ENCODE measurements at regions not wholly inside any gene's neighbourhood (a gene's known extent, or its start where the extent isn't known, plus 50 kb on each side); places are given as distances from the start of the nearest gene placed in this dataset.
"Not testable (repeated sequence)": the region's sequence is repeated elsewhere in the genome, so short reads cannot be mapped to it uniquely, and the experiment has no call there.

- TF ChIP-seq, protein P1, sequence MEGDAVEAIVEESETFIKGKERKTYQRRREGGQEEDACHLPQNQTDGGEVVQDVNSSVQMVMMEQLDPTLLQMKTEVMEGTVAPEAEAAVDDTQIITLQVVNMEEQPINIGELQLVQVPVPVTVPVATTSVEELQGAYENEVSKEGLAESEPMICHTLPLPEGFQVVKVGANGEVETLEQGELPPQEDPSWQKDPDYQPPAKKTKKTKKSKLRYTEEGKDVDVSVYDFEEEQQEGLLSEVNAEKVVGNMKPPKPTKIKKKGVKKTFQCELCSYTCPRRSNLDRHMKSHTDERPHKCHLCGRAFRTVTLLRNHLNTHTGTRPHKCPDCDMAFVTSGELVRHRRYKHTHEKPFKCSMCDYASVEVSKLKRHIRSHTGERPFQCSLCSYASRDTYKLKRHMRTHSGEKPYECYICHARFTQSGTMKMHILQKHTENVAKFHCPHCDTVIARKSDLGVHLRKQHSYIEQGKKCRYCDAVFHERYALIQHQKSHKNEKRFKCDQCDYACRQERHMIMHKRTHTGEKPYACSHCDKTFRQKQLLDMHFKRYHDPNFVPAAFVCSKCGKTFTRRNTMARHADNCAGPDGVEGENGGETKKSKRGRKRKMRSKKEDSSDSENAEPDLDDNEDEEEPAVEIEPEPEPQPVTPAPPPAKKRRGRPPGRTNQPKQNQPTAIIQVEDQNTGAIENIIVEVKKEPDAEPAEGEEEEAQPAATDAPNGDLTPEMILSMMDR (IDR thresholded peaks at IDR 0.05; ENCODE audit: low read length, missing control alignments) = peak; percentile 98
- no peak overlapping the region for H3K4me3 ChIP-seq (replicated peaks; ENCODE audit: low read depth, low read length)
- peak; percentile 89 for DNase-seq (ENCODE audit: low read depth)
Measured at GRCh38 chr18:57881818-57882413, 78.8 kb upstream of the ATP8B1 start.

GRCh38 chr18:57879924-57880323 is 76.8 kb upstream of the ATP8B1 start:
- not testable (repeated sequence) for H3K4me3 ChIP-seq (replicated peaks; ENCODE audit: low read depth, low read length); DNase-seq (ENCODE audit: low read depth)

DNA sequence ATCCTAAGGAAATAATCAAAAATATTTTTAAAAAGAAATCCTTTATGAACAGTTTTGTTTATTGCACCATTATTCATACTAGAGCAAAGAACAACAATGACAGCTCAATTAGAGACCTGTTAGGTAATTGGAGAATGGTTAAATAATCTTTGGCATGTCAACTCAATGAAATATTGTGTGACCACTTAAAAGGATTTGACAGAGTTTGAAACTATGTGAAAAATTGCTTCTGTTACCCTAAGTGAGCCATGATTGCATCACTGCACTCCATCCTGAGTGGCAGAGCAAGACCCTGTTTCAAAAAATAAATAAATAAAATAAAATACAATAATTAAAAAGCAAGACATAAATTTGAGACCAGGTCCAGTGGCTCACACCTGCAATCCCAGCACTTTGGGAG is 66.1 kb upstream of the ATP8B1 start:
- TF ChIP-seq, protein P1 (IDR thresholded peaks at IDR 0.05; ENCODE audit: low read length, missing control alignments) = no peak
- no peak for DNase-seq (ENCODE audit: low read depth)
- H3K4me3 ChIP-seq (replicated peaks; ENCODE audit: low read depth, low read length) = no peak overlapping the region

- DNase-seq (ENCODE audit: low read depth) = no peak
- TF ChIP-seq, protein P1 (IDR thresholded peaks at IDR 0.05; ENCODE audit: low read length, missing control alignments) = no peak
- no peak overlapping the region for H3K4me3 ChIP-seq (replicated peaks; ENCODE audit: low read depth, low read length)
Measured at GRCh38 chr18:57866355-57866754, 63.2 kb upstream of the ATP8B1 start.

DNA sequence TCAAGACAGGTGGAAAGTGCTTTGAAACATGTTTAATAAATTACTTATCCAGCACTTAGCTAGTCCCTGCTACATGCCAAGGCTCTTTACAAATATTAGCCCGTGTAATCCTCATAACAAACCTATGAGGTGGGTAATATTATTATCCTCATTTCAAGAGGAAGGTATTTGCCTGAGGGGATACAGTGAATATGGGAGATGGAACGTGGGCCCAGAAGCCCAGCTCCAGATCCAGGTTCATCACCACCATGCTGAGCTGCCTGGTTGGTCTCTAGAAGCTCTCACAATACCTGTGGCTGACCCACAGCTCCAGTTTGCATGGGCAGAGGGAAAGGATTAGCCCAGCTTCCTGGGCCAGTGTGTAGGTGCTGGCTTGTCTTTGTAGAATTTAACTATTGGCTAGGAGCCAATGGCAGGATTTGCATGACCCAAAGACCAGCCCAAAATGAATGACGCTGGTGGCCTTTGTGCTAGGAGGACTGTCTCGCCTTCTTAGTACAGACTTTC is 61.6 kb upstream of the ATP8B1 start:
- no peak for DNase-seq (ENCODE audit: low read depth)
- TF ChIP-seq, protein P1 (IDR thresholded peaks at IDR 0.05; ENCODE audit: low read length, missing control alignments) = no peak

GRCh38 chr18:57863706-57864105 is 60.6 kb upstream of the ATP8B1 start:
- TF ChIP-seq, protein P1 (IDR thresholded peaks at IDR 0.05; ENCODE audit: low read length, missing control alignments) = no peak
- no peak for DNase-seq (ENCODE audit: low read depth)
- H3K4me3 ChIP-seq (replicated peaks; ENCODE audit: low read depth, low read length) = no peak overlapping the region

More for the DNA sequence above, 61.6 kb upstream of the ATP8B1 start:
- H3K4me3 ChIP-seq (replicated peaks; ENCODE audit: low read depth, low read length) = no peak overlapping the region

- TF ChIP-seq, protein P1 (IDR thresholded peaks at IDR 0.05; ENCODE audit: low read length, missing control alignments) = peak; percentile 67
- DNase-seq (ENCODE audit: low read depth) = peak; percentile 51
- no peak overlapping the region for H3K4me3 ChIP-seq (replicated peaks; ENCODE audit: low read depth, low read length)
Measured at GRCh38 chr18:57859314-57859713, 56.2 kb upstream of the ATP8B1 start.
